H1 (cell line): ENCODE measurements at regions not wholly inside any gene's neighbourhood (a gene's known extent, or its start where the extent isn't known, plus 50 kb on each side); places are given as distances from the start of the nearest gene placed in this dataset.

Experiments used
- CTCF ChIA-PET: fragments of 300-600 bp; sonication (Branson Sonifier 250); formaldehyde crosslinking; loops from one replicate; lab custom pipeline; 2021; ENCODE audit not compliant: partially characterized antibody; lab: Charles Lee
- POLR2A ChIA-PET: fragments of 300-600 bp; sonication (Branson Sonifier 250); formaldehyde crosslinking; loops from one replicate; lab custom pipeline; 2021; ENCODE audit warnings: inconsistent platforms; ENCODE audit not compliant: partially characterized antibody; lab: Charles Lee
- DNase-seq, 2 experiments: peaks; one replicate each; pipeline versions ENCODE4 v3.0.0 to v3.0.0-alpha.2; 2010 to 2022; ENCODE audit warnings: low spot score in 2 of 2, low read depth in 1 of 2, mixed read lengths in 1 of 2
- FAIRE-seq: peaks from 2 replicates; lab custom pipeline; 2011; peaks lifted over from hg19 to GRCh38; lab: Jason Lieb, UNC
- H2AFZ ChIP-seq: 2 replicates; pipeline ENCODE4 v1.8.1; 2012; ENCODE audit warnings: low read length, inconsistent platforms
- H2AK5ac ChIP-seq: 2 replicates; pipeline ENCODE4 v1.6.1; 2013; ENCODE audit warnings: low read depth, low read length
- H2BK120ac ChIP-seq: replicated peaks from 2 replicates; pipeline ENCODE3; 2013; ENCODE audit warnings: low read depth, low read length, inconsistent platforms
- H2BK12ac ChIP-seq: 2 replicates; pipeline ENCODE4 v1.6.1; 2013; ENCODE audit warnings: low read depth, low read length
- H2BK15ac ChIP-seq: 2 replicates; pipeline ENCODE4 v1.6.1; 2013; ENCODE audit warnings: low read length
- H2BK20ac ChIP-seq: 2 replicates; pipeline ENCODE4 v1.6.1; 2013; ENCODE audit warnings: low read length
- H2BK5ac ChIP-seq: 2 replicates; pipeline ENCODE4 v1.6.1; 2013; ENCODE audit warnings: low read depth, low read length
- H3K14ac ChIP-seq: 2 replicates; pipeline ENCODE4 v1.6.1; 2013; ENCODE audit warnings: inconsistent platforms; ENCODE audit not compliant: insufficient read length
- H3K18ac ChIP-seq: 2 replicates; pipeline ENCODE4 v1.6.1; 2013; ENCODE audit warnings: low read length; ENCODE audit errors: extremely low read depth
- H3K23ac ChIP-seq: 2 replicates; pipeline ENCODE4 v1.6.1; 2013; ENCODE audit warnings: inconsistent platforms; ENCODE audit not compliant: insufficient read length
- H3K23me2 ChIP-seq: 2 replicates; pipeline ENCODE4 v1.6.1; 2013; ENCODE audit warnings: low read depth, low read length
- H3K27ac ChIP-seq: 2 replicates; pipeline ENCODE4 v1.6.1; 2011; ENCODE audit warnings: low read depth, low read length, inconsistent platforms
- H3K27me3 ChIP-seq, 4 experiments: replicated peaks in 1 of 4; 1 replicate in 1 of 4; 2 replicates in 3 of 4; pipeline versions ENCODE4 v1.6.1 to v1.8.1; 2011 to 2013; ENCODE audit warnings: low read length in 3 of 4, mild to moderate bottlenecking in 3 of 4, inconsistent platforms in 2 of 4, mixed read lengths in 2 of 4, moderate library complexity in 1 of 4; ENCODE audit not compliant: control insufficient read depth in 3 of 4, insufficient read depth in 3 of 4; ENCODE audit errors: extremely low read depth in 1 of 4
- H3K36me3 ChIP-seq, 4 experiments: 2 replicates each; pipeline versions ENCODE4 v1.6.1 to v1.8.1; 2011 to 2013; ENCODE audit warnings: mild to moderate bottlenecking in 4 of 4, low read length in 3 of 4, moderate library complexity in 2 of 4, control low read depth in 1 of 4, inconsistent platforms in 1 of 4; ENCODE audit not compliant: insufficient read depth in 4 of 4, control insufficient read depth in 2 of 4
- H3K4ac ChIP-seq: replicated peaks from 2 replicates; pipeline ENCODE3; 2013; ENCODE audit warnings: low read length, low read depth, mixed read lengths, inconsistent platforms; ENCODE audit not compliant: insufficient read length
- H3K4me1 ChIP-seq, 4 experiments: replicated peaks in 1 of 4; 1 replicate in 1 of 4; 2 replicates in 3 of 4; pipeline versions ENCODE4 v1.6.1 to v1.8.1; 2011 to 2013; ENCODE audit warnings: low read length in 3 of 4, inconsistent platforms in 2 of 4, mixed read lengths in 1 of 4; ENCODE audit not compliant: insufficient read depth in 4 of 4, control insufficient read depth in 3 of 4
- H3K4me2 ChIP-seq, 2 experiments: 2 replicates each; pipeline versions ENCODE4 v1.6.1 to v1.8.1; 2011 to 2013; ENCODE audit warnings: low read depth in 2 of 2, low read length in 2 of 2, control low read depth in 1 of 2, inconsistent platforms in 1 of 2, mild to moderate bottlenecking in 1 of 2; ENCODE audit not compliant: insufficient read depth in 1 of 2
- H3K4me3 ChIP-seq, 4 experiments: fragments of 200-600, 300-600 bp in 1 of 4; sonication (generic), shearing (Covaris generic), sonication (Bioruptor Twin) in 1 of 4; 2 replicates each; pipeline versions ENCODE4 v1.5.1 to v1.8.1; 2011 to 2016; ENCODE audit warnings: low read length in 4 of 4, low read depth in 3 of 4, control low read depth in 2 of 4, inconsistent platforms in 2 of 4, mild to moderate bottlenecking in 2 of 4, mixed read lengths in 1 of 4, moderate library complexity in 1 of 4; ENCODE audit not compliant: insufficient read depth in 2 of 4; ENCODE audit errors: extremely low read depth in 1 of 4
- H3K56ac ChIP-seq: replicated peaks from 2 replicates; pipeline ENCODE3; 2013; ENCODE audit warnings: low read depth, mild to moderate bottlenecking, mixed read lengths, low read length, inconsistent platforms; ENCODE audit not compliant: insufficient read length
- H3K79me1 ChIP-seq: 2 replicates; pipeline ENCODE4 v1.6.1; 2013; ENCODE audit warnings: low read depth, low read length, control low read depth
- H3K79me2 ChIP-seq, 2 experiments: 2 replicates each; pipeline versions ENCODE4 v1.6.1 to v1.8.1; 2012 to 2013; ENCODE audit warnings: low read length in 2 of 2, mild to moderate bottlenecking in 2 of 2, inconsistent platforms in 1 of 2; ENCODE audit not compliant: insufficient read depth in 2 of 2, control insufficient read depth in 1 of 2
- H3K9ac ChIP-seq, 4 experiments: replicated peaks in 1 of 4; 1 replicate in 1 of 4; 2 replicates in 3 of 4; pipeline versions ENCODE4 v1.6.1 to v1.8.1; 2011 to 2013; ENCODE audit warnings: low read depth in 3 of 4, low read length in 3 of 4, control low read depth in 2 of 4, mild to moderate bottlenecking in 2 of 4, moderate library complexity in 2 of 4, inconsistent platforms in 1 of 4; ENCODE audit errors: extremely low read depth in 1 of 4
- H3K9me3 ChIP-seq, 2 experiments: 2 replicates each; pipeline versions ENCODE4 v1.6.1 to v1.8.1; 2012 to 2013; ENCODE audit warnings: mild to moderate bottlenecking in 2 of 2, moderate library complexity in 2 of 2, control low read depth in 1 of 2, inconsistent platforms in 1 of 2, low read depth in 1 of 2, low read length in 1 of 2, mixed read lengths in 1 of 2; ENCODE audit not compliant: insufficient read depth in 2 of 2
- H4K20me1 ChIP-seq, 2 experiments: replicated peaks in 1 of 2; 2 replicates each; pipeline versions ENCODE3 to v1.8.1; 2011 to 2013; ENCODE audit warnings: inconsistent platforms in 2 of 2, low read length in 2 of 2, mild to moderate bottlenecking in 1 of 2; ENCODE audit not compliant: insufficient read depth in 2 of 2, control insufficient read depth in 1 of 2
- H4K5ac ChIP-seq: 2 replicates; pipeline ENCODE4 v1.6.1; 2013; ENCODE audit warnings: low read length, low read depth, mixed read lengths, inconsistent platforms; ENCODE audit not compliant: insufficient read length
- H4K8ac ChIP-seq: 2 replicates; pipeline ENCODE4 v1.8.0; 2013; ENCODE audit warnings: mild to moderate bottlenecking, moderate library complexity, low read length, inconsistent platforms; ENCODE audit not compliant: insufficient read depth; ENCODE audit errors: extremely low read depth
- H4K91ac ChIP-seq: replicated peaks from 2 replicates; pipeline ENCODE3; 2013; ENCODE audit warnings: low read length, mixed read lengths, inconsistent platforms; ENCODE audit not compliant: insufficient read length
- ASH2L ChIP-seq: fragments of 200-600, 300-600 bp; sonication (generic); IDR thresholded peaks from one replicate; pipeline ENCODE4 v1.7.1; 2017; ENCODE audit warnings: low read length
- ATF2 ChIP-seq: IDR thresholded peaks from 2 replicates; pipeline ENCODE4 v1.6.1; 2012; ENCODE audit warnings: low read length, inconsistent platforms
- EZH2 ChIP-seq: fragments of 200-600 bp; sonication (generic); IDR thresholded peaks from 2 replicates; pipeline ENCODE4 v1.7.1; 2012; ENCODE audit warnings: low read depth, mild to moderate bottlenecking, moderate library complexity, low read length, inconsistent platforms; ENCODE audit not compliant: severe bottlenecking
- GABPA ChIP-seq: IDR thresholded peaks from 2 replicates; pipeline ENCODE4 v1.6.1; 2011; ENCODE audit warnings: mild to moderate bottlenecking, low read length, moderate library complexity, borderline replicate concordance; ENCODE audit not compliant: insufficient read depth
- KDM5A ChIP-seq: fragments of 200-600 bp; IDR thresholded peaks from 2 replicates; pipeline ENCODE4 v1.7.1; 2012; ENCODE audit warnings: mild to moderate bottlenecking, low read length, inconsistent platforms, mixed read lengths
- NRF1 ChIP-seq: IDR thresholded peaks from 2 replicates; pipeline ENCODE4 v1.6.1; 2011; ENCODE audit warnings: mild to moderate bottlenecking, low read depth, low read length, improper control_type of control experiment
- POLR2AphosphoS5 ChIP-seq: IDR thresholded peaks from 2 replicates; pipeline ENCODE4 v1.6.1; 2011; ENCODE audit warnings: low read depth, low read length
- RBBP5 ChIP-seq: IDR thresholded peaks from 2 replicates; pipeline ENCODE4 v1.7.1; 2012; ENCODE audit warnings: low read depth, mild to moderate bottlenecking, inconsistent platforms, low read length, moderate library complexity, borderline replicate concordance
- RXRA ChIP-seq: IDR thresholded peaks from 2 replicates; pipeline ENCODE4 v1.6.1; 2011; ENCODE audit warnings: low read depth, mild to moderate bottlenecking, low read length, moderate library complexity; ENCODE audit not compliant: insufficient read depth
- SIX5 ChIP-seq: IDR thresholded peaks from 2 replicates; pipeline ENCODE4 v1.6.1; 2011; ENCODE audit warnings: mild to moderate bottlenecking, low read depth, low read length
- SUZ12 ChIP-seq: fragments of 200-600 bp; sonication (generic); IDR thresholded peaks from 2 replicates; pipeline ENCODE4 v1.6.1; 2012; ENCODE audit warnings: mild to moderate bottlenecking, inconsistent platforms, low read length, moderate library complexity, mixed read lengths

GRCh38 chr13:63199508-63199907 is 1783.9 kb upstream of the PCDH20 start:
- POLR2A ChIA-PET, result no interaction called here
- H2AK5ac ChIP-seq, result no peak overlapping the region
- no peaks in the 10 kb centered on the region for H3K4me1 ChIP-seq
- no peak overlapping the region for H3K56ac ChIP-seq
- no peaks in the 10 kb centered on the region for H3K9me3 ChIP-seq
- H3K27me3 ChIP-seq, result no peaks in the 10 kb centered on the region
- H3K79me2 ChIP-seq, result no peaks in the 10 kb centered on the region
- no peak overlapping the region for H2BK120ac ChIP-seq
- DNase-seq (no peak), FAIRE-seq (no peak)
- H2AFZ ChIP-seq, result no peak overlapping the region
- H3K18ac ChIP-seq, result no peak overlapping the region
- H3K27ac ChIP-seq, result no peak overlapping the region
- H3K4me2 ChIP-seq, result no peak overlapping the region
- H4K20me1 ChIP-seq, result no peaks in the 10 kb centered on the region
- no peak overlapping the region for H3K9ac ChIP-seq
- H3K23ac ChIP-seq, result no peak overlapping the region
- H2BK5ac ChIP-seq, result no peak overlapping the region
- no peaks in the 10 kb centered on the region for H3K79me1 ChIP-seq
- H3K36me3 ChIP-seq, result no peaks in the 10 kb centered on the region
- H4K91ac ChIP-seq, result no peak overlapping the region
- no peak overlapping the region for H3K4me3 ChIP-seq
- TF ChIP-seq KDM5A (no peak), ASH2L (no peak), GABPA (no peak), RBBP5 (no peak), SIX5 (no peak), RXRA (no peak), NRF1 (no peak), SUZ12 (no peak), POLR2AphosphoS5 (no peak), EZH2 (no peak), ATF2 (no peak)
- H4K5ac ChIP-seq, result no peak overlapping the region
- H3K4ac ChIP-seq, result no peak overlapping the region
- no peak overlapping the region for H3K14ac ChIP-seq
- H3K23me2 ChIP-seq, result no peaks in the 10 kb centered on the region
- H2BK12ac ChIP-seq, result no peak overlapping the region
- H4K8ac ChIP-seq, result no peak overlapping the region
- H2BK20ac ChIP-seq, result no peak overlapping the region
- no peak overlapping the region for H2BK15ac ChIP-seq
- CTCF ChIA-PET, result no interaction called here
